NCI-H524 treated with DMSO at 0.1 percent for 48 hours (cell line): ENCODE measurements at regions not wholly inside any gene's neighbourhood (a gene's known extent, or its start where the extent isn't known, plus 50 kb on each side); places are given as distances from the start of the nearest gene placed in this dataset.

Experiments
- DNase-seq: peaks from one replicate; lab custom pipeline; 2025; lab: John Stamatoyannopoulos, UW

DNA sequence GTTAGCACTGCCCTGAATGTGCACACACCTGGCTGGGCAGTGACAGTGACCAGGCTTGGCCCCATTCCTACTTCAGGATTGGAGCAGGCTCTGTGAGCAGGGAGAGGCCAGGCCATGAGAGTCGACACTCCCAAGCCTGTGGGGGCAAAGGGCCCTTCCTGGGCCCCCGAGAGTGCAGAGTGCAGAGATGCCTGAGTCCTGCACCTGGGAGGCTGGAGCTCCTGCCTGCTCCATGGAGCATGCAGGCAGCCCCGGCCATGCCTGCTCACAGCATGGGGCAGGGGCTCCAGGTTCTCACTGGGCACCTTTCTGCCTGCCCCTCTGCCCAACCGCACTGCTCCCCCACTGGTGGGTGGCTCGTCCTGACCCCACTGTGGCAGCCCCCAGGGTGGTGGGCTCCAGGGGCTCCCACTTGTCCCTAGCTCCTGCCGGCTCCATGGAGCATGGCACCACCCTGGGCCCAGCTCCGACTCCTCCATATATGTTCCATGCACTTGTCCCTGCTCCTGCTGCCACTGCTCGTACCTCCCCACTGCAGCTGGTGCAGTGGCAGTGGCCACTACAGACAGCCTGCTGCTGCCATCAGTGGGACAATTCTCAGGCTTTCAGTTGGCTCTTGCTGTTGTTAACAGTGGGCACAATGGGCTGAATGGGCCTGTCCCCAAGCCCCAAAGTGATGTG lies 282.0 kb downstream of the RPRM start:
- no peak for DNase-seq

GRCh38 chr2:153195342-153195741 lies 283.2 kb downstream of the RPRM start:
- no peak for DNase-seq

DNA sequence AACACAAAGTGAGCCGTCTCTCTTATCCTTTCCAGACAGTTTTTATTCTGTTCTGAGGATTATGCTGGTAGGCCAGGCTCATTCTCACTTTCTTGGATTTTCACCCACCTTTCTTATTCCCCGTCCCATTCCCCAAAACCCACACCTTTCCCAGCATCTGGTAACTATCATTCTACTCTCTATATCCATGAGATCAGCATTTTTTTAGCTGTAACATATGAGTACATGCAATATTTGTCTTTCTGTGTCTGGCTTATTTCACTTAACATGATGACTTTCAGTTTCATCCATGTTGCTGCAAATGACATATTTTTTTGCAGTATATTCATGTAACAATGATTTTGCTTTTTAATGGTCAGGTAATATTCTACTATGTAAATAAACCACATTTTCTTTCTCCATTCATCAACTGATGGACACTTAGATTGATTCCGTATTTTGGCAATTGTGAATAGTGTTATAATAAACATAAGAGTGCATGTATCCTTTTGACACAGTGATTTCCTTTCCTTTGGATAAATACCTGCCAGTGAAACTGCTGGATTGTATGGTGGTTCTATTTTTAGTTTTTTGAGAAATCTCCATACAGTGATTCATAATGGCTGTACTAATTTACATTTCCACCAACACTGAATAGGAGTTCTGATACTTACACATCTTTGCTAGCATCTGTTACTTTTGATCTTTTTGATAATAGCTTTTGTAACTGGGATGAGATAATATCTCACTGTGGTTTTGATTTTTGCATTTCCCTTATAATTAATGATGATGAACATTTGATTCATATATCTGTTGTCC lies 289.3 kb downstream of the RPRM start:
- no peak for DNase-seq

DNA sequence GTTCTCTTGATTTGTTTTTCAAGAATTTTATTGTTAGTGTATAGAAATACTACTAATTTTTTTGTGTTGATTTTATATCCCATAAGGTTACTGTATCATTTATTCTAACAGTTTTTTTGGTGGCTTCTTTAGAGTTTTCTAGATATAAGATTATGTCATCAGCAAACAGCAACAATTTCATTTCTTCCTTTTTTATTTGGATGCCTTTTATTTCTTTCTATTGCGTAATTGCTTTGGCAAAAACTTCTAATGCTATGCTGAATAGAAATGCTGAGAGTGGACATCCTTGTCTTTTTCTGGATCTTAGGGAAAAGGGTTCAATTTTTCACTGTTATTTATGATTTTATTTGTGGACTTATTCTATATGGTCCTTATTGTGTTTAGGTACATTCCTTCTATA lies 298.8 kb downstream of the RPRM start:
- no peak for DNase-seq

DNA sequence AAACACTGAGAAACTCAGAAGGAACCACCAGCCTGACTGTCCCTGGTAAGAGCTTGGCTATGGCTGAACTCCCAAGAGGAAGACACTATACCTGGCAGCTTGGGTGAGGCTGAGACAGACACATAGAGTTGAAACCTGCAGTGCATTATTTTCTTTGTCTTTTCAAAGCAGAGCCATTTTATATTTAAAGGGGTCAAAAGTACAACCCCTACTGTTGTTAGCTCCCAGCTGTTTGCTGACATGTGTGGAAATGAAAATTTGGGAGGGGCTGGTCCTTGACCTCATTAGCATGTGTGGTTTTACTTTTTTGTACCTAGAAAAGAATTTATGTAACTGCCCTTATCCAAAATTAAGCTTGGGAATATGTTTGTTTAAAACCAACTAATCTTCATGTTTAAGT lies 309.0 kb downstream of the RPRM start:
- no peak for DNase-seq

- no peak for DNase-seq
Observed at GRCh38 chr2:153165021-153165420, 313.5 kb downstream of the RPRM start.

GRCh38 chr2:153163055-153163454 lies 315.5 kb downstream of the RPRM start:
- no peak for DNase-seq

DNA sequence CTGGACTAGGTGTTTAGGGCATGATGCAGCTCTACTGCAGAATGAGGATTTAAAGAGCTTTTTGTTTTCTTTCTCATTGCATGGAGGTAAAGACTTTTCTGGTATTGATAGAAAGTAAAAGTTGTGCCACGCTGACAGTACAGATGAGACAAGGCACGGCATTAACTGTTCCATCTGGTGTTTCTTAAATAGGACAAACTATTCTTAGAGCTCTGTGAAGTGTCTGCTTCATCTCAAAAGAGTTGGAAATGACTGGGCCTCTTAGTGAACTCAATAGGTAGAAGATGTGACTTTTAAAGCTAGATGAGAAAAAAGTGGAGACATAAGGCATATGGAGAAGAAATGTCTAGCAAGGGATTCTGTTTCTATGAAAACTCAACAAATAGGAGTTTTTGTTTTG lies 321.8 kb downstream of the RPRM start:
- DNase-seq, result no peak

GRCh38 chr2:153152036-153152435 lies 326.5 kb downstream of the RPRM start:
- DNase-seq, result no peak

GRCh38 chr2:153145470-153145978 lies 333.0 kb downstream of the RPRM start:
- peak; percentile 92 for DNase-seq

GRCh38 chr2:153143540-153143939 lies 335.0 kb downstream of the RPRM start:
- DNase-seq, result no peak

DNA sequence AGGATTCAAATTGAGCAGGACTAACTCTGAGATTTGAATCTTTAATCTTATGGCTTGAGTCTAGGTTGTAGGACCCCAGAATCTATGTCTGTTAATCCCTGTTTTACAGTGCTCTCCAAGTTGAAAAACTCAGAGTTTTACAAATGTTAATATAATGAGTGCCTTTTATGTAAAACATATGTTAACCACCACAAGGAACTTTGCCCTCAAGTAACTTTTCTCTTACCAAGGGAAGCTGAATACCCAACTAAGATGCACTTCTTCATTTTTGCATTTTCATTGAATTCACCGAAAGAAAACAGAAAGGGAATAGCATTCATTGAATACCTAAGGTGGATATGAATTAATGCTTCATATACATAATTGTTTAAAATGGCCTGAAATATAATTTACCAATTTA lies 338.1 kb downstream of the RPRM start:
- DNase-seq, result no peak

DNA sequence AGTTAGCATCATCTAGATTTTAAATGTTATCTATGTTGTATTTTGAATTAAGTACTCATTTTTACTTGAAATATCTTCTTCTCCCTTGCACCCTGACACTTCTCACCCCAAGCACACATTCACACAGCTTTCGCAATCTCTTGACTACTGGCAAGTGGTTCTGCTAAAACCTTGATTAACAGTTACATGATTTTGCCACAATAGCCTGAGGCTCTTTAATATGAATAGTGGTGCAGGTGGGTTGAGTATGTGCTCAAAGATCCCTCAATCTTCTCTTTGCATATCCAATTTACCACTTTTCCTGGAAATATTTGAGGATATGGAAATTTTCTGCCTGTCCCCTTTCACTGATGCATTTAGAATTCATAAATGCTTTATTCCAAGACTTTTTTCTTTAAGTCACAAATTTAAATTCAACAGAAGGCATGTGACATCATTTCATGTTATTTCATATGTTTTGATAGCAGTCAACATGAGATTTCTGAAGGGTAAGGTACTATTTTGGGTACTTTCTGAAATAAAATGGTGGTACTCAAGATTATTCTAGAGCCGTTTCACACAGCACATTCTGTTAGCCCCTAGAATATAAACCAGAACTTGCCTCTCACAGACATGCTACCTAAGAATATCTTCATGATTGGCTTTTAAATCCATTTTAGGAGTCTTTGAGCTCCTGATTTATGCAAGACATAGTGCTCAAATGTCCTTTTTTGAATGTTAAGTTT lies 339.7 kb downstream of the RPRM start:
- no peak for DNase-seq

DNA sequence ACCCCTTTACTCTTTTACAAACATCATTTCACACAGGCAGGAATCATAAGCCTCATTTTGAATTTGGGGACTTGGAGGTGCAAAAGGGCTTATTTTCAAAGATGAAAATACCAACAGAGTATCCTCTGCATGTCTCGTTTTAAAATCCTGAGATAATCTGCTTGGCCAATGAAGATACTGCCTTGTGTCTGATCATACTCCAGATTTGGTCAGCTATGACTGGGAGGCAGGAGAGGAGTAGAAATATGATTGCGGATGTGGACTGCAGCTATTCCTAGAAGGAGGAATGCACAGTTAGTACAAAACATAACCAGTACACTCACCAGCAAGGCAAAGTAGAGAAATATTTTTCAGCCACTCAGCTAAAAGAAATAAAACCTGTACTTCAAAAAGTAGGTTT lies 342.3 kb downstream of the RPRM start:
- no peak for DNase-seq

GRCh38 chr2:153134725-153135124 lies 343.8 kb downstream of the RPRM start:
- DNase-seq, result no peak

- no peak for DNase-seq
Observed at GRCh38 chr2:153133716-153134115, 344.8 kb downstream of the RPRM start.

- no peak for DNase-seq
Observed at GRCh38 chr2:153132418-153132817, 346.1 kb downstream of the RPRM start.

GRCh38 chr2:153115141-153115540 lies 363.4 kb downstream of the RPRM start:
- DNase-seq, result no peak

GRCh38 chr2:153110486-153110885 lies 368.1 kb downstream of the RPRM start:
- no peak for DNase-seq

DNA sequence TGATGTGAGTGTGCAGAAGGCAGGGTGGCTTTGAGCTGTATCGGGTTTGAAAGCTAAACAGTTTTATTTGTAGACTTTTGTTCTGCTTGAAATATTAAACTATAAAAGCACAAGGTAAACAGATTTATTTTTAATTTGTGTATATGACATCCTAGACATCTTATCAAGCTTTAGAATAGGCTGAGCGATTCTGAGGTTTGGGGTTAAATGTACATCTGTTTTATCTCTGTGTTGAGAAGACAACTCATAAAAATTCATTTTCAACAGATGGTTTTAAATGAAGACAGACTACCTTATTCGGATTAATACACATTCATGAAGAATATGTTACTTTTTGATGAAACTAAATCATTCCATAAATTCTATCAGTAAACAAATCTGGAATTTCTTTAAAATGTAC lies 368.8 kb downstream of the RPRM start:
- DNase-seq, result no peak

DNA sequence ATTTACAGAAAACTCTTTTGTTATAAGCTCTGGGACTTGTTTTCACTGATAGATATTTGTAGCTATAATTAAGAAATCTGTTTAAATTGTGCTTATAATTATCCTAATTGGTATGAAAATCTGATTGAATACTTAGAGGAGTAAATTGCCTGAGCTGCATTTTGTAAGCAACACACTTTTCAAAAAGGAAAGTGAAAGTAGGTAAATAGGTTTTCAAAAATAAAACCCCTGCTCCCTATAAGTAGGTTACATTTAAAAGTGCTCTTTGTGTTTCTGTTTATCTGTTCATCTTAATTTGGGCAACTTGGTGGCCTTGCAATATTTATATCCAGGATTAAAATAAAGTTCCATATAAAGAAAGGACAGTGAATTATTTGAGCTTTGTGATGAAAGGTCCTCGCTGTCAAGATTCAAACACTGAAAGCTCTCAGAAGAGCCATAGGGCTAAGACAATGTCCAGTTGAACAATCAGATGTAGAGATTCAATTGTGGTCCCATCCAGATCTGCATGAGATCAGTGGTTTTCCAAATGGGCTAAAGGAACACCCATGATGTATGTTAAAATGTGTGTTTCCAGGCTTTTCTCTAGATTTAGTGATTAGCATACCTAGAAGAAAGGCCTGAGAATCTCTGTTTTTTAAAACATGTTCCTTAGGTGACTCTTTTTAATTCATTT lies 371.6 kb downstream of the RPRM start:
- DNase-seq, result no peak
